VCaP (cell line): ENCODE measurements at regions not wholly inside any gene's neighbourhood (a gene's known extent, or its start where the extent isn't known, plus 50 kb on each side); places are given as distances from the start of the nearest gene placed in this dataset.
"Not testable (repeated sequence)": the region's sequence is repeated elsewhere in the genome, so short reads cannot be mapped to it uniquely, and the experiment has no call there.

Source experiments
- H3K27ac ChIP-seq: fragments of 450-650 bp; 2 replicates; pipeline ENCODE4 v1.5.1; 2017
- CTCF ChIP-seq: fragments of 450-650 bp; conservative IDR thresholded peaks from 2 replicates; pipeline ENCODE4 v1.5.1; 2017; ENCODE audit warnings: mild to moderate bottlenecking, moderate library complexity

DNA sequence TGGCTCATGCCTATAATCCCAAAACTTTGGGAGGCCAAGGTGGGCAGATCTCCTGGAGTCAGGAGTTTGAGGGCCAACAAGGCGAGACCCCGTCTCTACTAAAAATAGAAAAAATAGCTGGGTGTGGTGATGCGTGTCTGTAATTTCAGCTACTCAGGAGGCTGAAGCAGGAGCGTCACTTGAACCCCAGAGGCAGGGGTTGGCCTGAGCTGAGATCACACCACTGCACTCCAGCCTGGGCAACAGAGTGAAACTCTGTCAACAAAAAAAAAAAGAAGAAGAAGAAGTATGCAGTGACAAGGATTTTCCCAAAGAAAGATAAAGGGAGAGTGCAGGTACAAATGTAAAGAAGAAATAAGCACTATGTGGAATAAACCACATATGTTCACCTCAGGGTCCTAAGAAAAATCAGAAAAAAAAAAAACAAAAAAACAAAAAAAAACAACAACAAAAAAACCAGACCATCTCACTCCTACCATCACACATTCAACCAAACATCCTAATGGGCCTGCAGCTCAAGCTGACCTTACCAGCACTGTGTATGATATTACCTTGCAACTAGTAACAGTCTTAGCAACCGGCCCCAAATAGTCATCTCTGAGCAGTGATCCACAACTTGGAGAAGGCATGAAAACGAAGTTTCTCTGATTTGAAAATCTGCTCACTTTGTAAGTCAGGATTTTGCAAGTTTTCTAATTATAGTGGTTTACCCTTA is 296.7 kb upstream of the PROK2 start:
- no peak overlapping the region for H3K27ac ChIP-seq
- TF ChIP-seq CTCF = no peak

- H3K27ac ChIP-seq = no peak overlapping the region
Observed at GRCh38 chr3:72080800-72081199, 295.9 kb upstream of the PROK2 start.

DNA sequence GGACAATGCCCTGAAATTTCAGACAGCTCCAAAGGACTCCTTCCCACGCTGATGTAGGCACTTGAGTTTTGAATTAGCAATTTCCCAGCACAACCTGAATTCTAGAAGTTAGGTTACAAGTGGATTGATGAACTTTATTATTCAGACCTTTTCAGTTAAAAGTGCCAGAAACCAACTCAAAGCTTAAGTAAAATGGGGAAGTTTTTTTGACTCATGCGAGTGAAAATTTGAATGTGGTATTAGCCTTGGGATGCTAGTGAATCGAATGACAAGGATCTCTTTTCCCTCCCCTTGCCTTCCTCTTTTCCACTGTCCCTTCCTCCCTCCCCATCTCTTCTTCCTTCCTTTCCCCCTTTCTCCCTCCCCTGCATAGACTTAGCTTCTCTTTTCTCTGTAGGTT is 295.1 kb upstream of the PROK2 start:
- TF ChIP-seq CTCF = no peak
- H3K27ac ChIP-seq = no peak overlapping the region

More at GRCh38 chr3:72080800-72081199, 295.9 kb upstream of the PROK2 start:
- no peak for TF ChIP-seq CTCF

DNA sequence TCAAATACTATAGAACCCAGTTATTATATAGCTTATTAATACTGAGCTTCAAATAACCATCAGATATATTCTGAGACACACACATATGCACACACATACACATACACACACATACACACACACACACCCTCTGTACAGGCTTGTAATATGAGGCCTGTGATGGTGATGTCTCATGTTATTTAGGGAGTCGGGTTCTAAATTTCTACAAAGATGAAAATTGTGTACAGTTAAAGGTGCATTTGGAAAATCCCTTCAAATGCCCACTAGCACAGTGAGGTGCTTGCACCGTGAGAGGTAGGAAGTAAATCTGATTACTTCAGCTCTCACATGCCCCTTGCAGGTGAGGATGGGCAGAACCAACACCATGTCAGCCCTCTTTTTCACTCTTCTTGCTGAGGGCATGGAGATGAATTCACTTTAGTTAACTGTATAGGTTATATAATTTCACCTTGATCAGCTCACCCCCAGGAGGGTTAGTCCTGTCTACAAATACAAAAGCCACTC is 294.5 kb upstream of the PROK2 start:
- H3K27ac ChIP-seq = no peak overlapping the region

DNA sequence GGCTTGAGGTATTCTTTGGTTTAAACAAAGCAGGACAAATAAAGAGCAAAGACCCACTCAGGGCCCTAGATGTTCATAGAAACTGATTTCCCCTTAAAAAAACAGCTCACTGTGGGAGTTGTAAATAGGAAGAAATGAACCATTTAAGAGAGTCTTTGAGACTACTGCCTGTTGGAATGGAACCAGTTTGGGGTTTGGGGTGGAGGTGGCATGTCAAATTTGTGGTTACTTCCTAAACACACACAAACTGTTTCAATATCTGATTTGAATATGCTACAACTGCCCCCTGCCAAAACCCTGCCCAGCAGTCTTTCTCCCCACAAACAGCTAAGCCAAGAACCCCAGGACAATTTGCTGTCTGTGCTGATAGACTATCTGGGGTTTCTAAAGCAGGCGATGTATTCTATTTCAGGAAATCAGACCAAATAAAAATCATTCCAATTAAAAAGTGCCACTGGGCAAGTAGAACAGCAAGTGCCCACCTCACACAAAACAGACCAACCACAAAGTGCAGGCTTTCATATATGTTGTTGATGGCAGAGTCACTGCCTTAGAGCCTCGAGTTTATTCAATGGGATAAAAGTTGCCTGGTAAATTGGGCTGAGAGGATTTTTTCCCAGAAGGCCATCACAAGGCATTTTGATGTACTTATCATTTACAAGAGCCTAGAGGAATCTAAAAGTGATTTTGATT is 293.9 kb upstream of the PROK2 start:
- no peak for TF ChIP-seq CTCF

More for the DNA sequence above, 294.5 kb upstream of the PROK2 start:
- TF ChIP-seq CTCF = no peak

GRCh38 chr3:72077473-72078259 is 292.7 kb upstream of the PROK2 start:
- TF ChIP-seq CTCF = no peak
- no peak overlapping the region for H3K27ac ChIP-seq

More for the DNA sequence above, 293.9 kb upstream of the PROK2 start:
- no peak overlapping the region for H3K27ac ChIP-seq

GRCh38 chr3:72075848-72076247 is 290.9 kb upstream of the PROK2 start:
- H3K27ac ChIP-seq = not testable (repeated sequence)
